ENCODE measurements at regions not wholly inside any gene's neighbourhood (a gene's known extent, or its start where the extent isn't known, plus 50 kb on each side); places are given as distances from the start of the nearest gene placed in this dataset.
"Not testable (repeated sequence)": the region's sequence is repeated elsewhere in the genome, so short reads cannot be mapped to it uniquely, and the experiment has no call there.

DNA sequence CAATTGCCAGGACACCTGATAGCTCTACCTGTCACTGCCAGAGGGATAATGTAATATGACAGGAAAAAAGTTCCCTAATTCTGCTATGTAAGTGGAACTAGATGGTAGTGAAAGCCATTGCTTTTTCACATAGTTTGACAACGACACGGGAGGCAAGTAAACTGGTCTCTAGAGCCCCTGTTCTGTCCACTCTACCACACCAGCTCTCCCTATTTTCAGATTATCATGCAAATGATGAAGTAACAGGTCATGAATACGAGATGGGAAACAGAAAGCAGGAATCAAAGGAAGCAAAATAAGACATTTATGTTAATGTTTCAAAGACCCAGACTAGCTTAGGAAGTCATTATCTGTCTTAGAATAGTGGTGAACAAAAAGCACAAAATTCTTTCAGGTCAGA is 56.2 kb downstream of the TAF11L14 start:
- no peak for DNase-seq

DNA sequence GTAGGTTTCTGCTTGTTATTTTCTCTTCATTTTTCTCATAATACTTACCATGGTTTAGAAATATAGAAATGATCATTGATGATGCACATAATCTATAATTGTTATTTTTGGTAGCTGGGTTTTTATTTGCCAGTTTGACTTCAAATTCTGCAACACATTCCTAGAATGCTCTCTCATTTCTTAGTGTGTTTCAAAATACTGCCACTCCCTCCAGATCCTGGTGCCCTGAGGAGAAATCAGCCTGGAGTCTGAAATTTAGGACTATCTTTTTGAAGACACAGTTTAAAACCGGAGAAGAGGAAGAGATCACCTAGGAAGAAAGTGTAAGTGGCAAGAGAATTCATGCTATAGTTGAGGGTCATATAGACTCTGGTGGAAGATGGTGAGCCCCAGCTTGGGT is 57.5 kb downstream of the TAF11L14 start:
- DNase-seq: no peak

DNA sequence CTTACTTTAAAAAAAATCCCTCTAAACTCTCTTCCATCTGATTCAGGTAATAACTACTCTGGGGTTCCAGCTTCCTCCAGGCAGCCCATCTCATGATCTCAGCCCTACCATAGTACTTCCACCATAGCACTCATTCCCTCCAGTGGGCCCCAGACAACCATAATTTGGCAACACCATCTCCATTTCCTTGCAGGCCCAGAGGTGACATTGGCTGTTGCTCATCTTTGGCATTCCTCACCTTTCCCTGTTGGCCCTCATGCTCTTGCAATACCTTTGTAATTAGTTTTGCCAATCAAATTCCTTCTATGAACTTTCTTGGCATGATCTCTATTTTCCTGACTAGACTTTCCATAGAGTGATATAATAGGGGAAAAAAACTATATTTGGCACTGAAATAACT is 60.1 kb downstream of the TAF11L14 start:
- DNase-seq: no peak

DNA sequence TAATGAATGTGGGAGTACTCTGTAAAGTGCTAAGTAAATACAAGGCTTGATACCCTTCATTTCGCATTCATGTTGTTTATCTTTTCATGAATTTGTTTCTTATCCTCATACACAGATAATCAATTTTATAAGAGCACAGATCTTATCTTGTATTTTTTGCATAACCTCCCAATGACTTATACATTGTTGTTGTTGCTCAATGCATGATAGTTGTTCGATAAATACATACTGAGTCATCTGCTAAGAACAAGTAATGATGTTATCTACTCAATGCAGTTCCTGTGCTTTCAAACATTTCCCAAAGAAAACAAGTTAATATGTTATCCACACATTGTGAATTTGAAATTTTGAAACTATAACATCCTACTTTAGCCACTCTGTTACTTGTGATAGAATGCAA is 60.7 kb downstream of the TAF11L14 start:
- DNase-seq: no peak

DNA sequence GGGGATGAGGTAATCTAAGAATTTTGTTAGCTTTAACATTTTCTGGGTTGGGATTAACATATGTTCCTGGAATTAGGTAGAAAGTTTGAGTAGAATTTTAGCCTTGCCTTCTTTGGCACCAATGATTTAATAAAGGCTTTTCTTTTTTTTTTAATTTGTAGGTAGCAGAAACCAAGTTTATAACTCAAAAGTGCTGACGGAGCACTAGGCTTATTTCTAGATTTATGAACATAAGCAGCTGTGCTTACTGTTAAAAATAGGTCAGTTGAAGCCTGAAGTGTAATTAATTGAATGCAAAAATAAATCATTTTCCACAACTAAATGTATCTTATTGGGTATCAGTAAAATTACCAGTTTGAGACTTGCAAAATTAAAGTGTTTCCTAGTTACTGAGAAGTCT is 62.4 kb downstream of the TAF11L14 start:
- no peak for DNase-seq

DNA sequence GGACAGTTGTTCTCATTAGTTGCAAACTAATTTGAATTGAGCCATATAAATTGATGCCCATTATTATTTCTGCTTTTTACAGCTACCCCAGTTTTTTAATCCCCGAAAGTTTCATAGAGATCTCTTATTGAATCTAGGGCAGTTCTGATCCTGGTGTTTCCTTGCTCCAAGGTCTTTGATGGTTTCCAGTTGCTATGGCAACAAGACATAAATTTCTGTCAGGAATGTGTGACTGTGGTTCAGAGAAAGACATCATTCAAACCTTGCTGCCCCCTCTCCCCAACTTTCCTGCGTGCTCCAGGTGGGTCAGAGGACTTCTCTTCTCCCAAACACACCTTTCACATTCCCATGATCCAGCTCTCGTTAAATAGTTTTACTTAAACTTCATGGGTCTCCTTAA is 63.4 kb downstream of the TAF11L14 start:
- no peak for DNase-seq

DNA sequence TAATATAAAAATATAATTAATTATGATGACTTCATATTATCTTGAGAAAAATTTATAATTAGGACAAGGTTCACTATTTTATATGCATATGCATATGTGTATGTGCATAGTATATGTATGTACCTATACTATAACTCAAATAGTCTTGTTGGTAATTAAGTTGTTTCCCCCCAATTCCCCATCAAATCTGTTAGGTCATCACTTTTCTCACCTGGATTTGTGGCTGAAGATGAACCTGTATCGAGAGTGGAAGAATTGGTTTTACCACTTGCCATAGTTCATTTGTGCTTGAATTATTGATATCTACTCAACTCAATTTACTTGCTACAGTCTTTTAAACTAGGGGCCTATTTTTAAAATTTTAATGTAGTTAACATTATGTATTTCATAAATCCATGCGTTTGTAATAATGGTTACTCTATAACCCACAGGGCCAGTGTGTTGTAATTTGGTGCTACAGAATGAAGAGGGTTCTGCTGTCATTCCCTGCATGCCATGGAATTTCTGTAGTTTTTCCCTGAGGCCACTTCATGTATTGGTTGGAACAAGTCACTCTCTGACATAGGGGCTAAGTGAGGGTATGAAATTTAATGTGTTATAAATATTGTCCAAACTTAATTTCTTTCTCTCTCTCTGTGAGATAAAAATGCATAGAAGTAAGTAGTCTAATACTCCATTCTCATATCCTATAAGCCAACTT is 74.9 kb downstream of the TAF11L14 start:
- DNase-seq: no peak

DNA sequence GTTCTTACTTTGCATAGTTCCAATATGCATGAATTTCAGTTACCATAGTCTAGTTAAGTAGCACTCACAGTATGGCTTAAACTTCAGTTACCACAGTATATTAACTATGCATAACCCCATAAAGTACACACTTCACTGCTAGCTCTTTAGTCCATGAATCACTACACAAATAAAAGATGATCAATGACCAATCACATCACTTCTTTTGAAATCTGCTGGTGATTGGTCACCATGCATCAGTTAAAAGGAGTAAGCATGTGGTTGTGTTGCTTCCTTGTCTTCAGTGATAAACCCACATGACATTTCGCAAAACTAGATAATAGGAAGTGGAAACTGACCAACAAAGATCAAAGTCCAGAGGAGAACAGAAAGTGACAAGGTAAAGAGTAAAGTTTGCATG is 79.0 kb downstream of the TAF11L14 start:
- no peak for DNase-seq

DNA sequence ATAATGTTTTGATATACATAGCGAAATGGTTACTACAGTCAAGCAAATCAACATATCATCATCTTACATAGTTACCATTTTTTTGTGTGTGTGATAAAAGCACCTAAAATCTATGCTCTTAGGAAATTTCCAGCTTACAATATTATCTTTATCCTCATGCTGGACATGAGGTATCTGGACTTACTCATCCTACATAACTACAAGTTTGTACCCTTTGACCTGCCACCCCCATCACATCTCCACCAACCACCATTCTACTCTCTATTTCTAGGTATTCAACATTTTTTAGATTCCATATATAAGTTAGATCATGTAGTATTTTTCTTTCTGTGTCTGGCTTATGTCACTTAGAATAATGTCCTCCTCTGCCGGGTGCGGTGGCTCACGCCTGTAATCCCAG is 79.9 kb downstream of the TAF11L14 start:
- no peak for DNase-seq

DNA sequence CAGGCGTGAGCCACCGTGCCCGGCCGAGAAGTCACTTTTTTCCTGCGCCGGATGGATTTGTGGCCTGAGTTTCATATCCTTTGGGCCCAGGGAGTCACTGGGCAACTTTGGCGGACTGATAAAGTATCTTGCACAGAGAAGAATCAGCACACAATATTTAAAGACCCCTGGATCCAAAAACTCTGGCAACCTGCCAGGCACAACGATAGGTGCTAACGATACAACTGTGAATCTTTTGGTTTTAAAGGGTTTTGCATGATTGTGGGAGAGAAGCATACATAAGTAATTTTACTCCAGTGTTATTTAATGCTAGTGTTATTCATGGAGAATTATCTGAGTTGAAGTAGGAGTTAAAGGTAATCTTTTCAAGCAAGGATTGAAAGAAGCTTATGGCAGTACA is 85.3 kb downstream of the TAF11L14 start:
- DNase-seq: peak; percentile 23

DNA sequence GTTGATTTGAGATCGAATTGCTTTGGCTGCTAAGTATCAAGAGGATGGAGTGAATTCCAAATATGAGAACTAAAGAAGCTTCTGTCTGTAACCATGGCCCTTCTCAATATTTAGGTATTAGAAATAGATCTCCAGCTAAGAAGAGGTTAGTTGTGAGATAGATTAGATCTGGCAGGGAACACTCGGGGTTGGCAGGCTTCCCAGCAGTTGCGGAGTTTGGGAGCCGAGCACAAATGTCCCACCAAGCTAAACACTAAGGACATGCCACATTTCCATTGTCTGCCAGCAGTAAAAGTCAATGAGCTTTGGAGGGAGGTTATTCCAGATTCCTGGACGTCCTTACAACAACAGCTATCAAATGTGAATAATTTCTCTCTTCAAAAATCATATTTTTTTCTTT is 85.8 kb downstream of the TAF11L14 start:
- DNase-seq: peak; percentile 47

DNA sequence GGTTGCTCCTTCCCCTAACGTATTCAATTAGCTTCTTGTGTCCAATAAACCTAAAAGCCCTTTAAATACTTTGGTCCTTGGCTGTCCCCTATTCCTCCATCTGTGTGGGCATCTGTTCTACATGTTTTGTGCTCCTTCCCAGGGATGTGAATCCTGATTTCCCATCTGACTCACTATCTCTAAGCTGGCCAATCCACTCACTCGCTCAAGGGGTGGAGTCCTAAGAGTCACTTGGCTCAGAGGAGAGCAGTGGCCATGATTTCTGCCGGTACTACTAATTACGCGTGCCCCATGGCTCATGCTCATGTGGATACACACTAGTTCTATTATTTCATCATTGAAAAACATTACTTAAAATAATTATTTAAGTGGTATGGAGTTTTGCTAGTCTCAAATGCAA is 89.6 kb downstream of the TAF11L14 start:
- peak; percentile 94 for DNase-seq

DNA sequence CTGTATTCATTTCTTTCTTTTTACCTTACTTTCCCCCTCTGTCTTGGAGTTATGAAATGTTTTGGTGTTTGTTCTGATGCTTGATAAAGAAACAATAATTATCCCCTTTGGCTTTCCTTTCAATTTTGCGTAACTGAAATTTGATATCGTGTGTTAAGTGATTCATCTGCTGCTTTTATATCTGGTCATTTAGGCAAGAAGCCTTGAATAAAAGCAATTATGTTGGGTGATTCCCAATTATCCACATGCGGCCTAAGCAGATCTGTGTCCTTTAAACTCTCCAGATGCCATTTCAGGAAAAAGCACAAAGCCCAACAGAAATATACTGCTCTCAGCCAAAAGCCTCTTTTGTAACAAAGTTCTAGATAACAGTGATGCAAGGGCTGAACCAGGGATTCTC is 92.8 kb downstream of the TAF11L14 start:
- peak; percentile 55 for DNase-seq

DNA sequence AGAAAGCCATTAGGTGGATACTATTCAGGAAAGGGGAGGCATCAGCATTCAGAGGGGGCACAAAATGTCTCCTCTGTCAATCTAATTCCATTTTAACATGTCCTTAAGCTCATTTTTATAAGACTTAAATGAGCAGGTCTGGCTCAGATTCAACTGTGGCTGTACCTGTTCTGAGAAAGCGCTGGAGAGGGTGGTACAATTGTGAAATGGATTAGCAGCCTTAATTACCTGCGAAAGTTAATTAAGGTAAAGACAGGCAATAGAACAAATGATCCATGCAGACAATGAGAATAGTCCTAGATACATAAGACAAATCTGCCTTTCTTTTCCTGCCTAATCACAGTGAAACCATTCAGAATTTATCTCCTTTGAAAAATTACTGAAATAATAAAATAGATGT is 96.2 kb downstream of the TAF11L14 start:
- peak; percentile 90 for DNase-seq

DNA sequence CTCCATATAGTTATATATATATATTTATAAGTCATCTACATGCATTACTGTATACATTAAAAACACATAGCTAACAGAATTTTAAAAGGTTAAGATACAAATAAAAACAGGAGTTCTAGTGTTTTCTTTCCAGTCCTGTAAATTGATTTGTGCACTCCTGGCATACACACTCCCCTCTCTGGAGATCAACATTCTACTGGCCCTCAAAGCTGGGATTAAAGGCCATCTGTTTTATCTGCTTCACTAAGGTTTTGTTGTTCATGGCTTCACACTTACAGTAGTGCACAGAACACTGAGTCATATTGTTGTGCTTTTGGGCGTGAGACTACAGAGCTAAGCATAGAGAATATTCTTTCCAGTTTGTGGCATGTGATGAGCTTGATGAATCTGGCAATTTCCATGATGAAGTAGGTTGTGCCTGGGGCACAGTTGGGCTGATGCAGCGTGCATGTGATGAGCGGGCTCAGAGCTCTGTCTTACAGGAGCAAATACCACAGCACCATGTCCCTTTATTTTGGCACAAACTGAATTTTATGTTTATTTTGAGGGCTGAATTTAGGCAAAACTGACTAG is 98.2 kb downstream of the TAF11L14 start:
- peak; percentile 88 for DNase-seq

DNA sequence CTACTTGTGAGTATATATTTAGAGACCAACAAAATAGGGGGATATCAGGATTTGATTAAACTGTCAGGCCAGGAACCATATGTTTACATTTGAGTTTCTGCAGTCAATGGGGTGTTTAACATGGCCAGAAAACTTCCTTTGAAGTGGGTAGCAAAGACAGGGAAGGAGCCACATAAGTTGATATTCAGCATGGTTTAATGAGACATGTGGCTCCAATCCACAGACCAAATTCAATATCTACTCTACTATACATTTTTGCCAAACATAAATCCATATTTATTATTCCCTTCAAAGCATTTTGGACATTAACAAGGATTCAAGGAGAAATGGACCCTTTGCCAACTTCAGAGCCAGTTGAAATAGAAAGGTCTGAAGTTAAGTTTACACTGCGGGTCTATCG is 99.8 kb downstream of the TAF11L14 start:
- no peak for DNase-seq

DNA sequence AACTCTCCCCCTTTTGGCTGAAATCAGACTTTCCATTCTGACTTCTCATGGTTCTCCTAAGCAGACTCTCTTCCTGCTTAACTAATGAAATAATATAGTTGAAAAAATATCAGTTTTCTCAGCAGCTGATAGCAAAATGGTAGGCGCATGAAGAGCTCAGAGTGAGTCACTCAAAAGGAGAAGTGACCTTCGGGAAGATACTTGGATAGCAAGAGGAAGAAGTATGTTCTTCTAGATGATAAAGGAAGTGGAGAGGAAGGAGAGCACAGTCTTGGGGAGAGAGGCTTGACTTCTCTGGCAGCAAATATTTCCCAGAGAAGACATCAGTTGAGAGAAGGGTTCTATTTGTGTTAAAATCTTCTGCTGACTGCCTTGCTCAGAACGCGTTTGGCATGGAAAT is 101.5 kb downstream of the TAF11L14 start:
- DNase-seq: no peak

DNA sequence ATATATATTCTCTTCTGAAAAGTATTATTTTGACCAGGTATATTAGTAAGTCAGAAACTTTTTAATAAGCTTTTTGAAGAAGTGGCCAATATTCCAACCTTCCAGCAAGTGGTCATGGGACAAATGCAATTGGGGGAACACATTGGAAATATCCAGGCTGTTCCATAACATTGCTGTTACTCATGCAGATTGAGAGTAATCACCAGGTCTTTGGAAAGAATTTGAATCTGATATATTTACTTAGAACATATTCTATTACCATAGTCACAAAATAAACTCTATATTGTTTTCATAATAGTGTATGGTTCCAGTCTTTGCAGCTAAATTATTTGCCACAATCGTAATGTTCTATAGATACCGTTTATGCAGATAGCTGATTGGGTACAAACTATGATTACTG is 102.8 kb downstream of the TAF11L14 start:
- DNase-seq: no peak

DNA sequence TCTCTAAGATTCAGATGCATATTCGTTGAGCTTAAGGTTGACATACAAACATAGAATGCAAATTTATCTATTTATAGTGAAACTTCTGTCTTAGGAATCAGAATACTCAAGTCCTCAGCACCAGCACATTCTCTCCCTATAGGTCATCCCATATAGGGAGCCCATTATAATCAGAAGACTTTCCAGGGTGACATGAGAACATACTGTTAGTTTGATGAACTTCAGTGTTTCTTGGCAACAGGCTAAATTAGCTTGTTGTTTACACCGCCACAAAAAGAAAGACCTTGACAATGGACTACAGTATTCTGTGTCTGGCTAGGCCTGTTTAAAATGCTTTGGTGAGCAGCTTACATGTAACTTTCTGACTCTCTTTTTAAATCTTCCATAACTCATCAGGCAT is 104.2 kb downstream of the TAF11L14 start:
- no peak for DNase-seq

DNA sequence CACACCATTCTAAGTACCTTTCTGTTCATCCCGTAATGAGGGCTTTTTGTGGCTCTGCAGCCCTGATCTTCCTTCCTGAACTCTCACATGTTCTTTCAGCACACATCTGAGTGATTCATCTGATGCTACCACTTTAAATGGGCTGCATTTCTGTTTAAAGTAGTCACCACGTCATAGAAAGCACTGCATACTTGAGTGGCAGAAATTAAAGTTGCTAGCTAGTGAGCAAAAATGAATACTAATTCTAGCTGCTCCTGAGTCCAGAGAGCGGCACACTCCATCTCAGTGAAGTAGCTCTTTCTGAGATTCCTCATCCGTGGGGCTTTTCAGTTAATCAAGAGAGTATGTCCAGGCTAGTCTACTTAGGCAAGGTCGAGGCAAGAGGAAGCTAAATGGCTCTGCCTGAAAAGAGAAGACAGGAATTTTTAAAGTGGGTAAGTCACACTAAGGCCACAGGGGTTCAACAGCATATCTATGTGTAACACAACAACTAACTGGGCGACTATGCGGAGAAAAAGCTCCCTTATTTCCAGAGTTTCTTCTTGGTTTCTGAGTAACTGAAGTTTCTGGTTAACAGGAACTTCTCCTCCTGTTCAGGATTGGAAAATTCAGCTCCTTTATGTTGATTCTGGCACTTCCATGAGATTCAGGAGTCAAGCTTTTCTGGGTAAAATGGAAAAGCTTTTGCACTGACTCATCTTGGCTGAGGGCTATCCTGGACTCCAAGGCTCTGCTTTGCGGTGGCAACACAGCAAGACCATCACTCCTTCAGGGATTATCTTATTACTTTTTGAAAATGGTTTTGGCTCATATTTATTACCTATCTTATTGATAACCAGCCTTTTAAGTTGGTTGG is 109.5 kb downstream of the TAF11L14 start:
- no peak for DNase-seq

DNA sequence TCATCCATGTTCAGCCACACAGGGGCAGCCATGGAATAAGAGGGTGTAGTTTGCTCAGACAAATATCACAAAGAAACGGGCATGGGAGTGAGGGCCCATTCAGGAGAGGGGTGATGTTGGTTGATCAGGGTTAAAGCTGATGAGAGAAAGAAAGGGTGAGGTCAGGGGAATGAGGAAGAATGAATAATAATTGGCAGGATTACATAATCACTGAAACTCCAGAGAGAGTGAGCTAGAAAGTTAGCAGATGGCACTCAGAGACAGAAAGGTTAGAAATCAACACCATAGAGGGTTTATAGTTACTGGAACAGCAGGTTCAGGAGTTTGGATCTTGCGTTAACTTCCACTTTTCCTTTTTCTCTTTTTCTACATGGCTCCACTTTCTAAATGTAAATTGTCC is 113.9 kb downstream of the TAF11L14 start:
- no peak for DNase-seq

DNA sequence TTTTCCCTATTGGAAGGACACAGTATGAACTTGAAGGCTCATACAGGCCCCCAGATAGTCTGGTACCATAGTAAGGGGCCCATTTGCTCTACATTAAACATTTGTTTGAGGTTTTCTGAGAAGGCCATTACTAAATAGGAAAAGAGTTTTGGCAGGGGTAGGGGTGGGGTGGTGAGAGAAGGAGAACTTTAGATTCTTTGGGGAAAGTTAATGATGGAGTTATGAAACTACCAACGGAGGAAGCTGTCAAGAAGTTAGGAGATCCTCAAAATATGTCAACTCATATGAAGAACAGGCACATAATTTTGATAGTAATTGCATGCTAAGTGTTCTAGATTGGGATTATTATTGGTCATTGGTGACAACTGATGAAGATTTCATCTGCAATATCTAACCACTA is 114.7 kb downstream of the TAF11L14 start:
- no peak for DNase-seq

DNA sequence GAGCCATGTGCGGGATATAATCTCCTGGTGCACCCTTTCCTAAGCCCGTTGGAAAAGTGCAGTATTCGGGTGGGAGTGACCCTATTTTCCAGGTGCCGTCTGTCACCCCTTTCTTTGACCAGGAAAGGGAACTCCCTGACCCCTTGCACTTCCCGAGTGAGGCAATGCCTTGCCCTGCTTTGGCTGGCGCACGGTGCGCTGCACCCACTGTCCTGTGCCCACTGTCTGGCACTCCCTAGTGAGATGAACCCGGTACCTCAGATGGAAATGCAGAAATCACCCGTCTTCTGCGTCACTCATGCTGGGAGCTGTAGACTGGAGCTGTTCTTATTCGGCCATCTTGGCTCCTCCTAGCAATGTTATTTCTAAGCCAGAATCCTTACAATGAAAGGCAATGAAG is 121.1 kb downstream of the TAF11L14 start:
- not testable (repeated sequence) for DNase-seq

DNA sequence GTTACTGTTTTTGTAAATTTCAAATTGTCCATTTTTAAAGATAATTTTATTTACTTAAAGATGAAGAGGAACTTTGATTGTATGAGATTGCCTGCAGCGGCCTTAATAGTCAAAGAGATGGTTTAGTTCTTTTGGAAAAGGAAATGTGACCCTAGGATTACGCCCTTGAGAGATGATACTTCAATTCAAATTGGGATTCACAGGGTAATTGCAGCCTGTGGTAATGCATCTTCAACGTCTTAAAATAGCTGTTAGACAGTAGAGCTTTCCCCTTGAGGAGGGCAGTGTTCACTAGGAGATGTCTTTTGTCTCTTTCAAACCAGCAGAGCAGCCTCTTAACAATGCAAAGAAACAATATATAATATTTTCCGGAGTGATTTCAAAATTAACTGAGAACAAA is 127.1 kb downstream of the TAF11L14 start:
- no peak for DNase-seq

Measured in NCI-H82 (cell line).